Renal cortical epithelial cell (primary cell): ENCODE measurements at regions not wholly inside any gene's neighbourhood (a gene's known extent, or its start where the extent isn't known, plus 50 kb on each side); places are given as distances from the start of the nearest gene placed in this dataset.

Experiments
- DNase-seq: peaks from one replicate; pipeline ENCODE4 v3.0.0-alpha.2; 2011; ENCODE audit warnings: low read depth

DNA sequence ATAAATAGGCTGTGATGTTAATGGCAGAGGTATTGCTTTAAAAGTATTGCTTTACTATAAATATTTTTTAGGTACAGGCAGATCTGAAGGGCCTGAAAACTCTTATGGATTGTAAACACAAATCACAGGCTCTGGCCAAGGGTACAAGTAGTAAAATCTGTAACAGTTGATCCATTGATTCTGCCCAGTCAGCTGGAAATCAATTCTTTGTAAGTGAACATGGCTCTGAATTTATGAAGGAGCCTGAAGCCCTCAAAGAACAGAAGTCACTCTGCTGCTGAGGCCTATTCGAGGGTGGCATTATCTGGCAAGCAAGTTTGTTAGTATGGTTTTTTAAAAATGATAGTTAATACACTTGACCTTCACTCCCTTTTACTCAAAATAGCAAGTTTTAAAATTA, 834.0 kb upstream of the TMPRSS15 start:
- DNase-seq, result peak; percentile 6

DNA sequence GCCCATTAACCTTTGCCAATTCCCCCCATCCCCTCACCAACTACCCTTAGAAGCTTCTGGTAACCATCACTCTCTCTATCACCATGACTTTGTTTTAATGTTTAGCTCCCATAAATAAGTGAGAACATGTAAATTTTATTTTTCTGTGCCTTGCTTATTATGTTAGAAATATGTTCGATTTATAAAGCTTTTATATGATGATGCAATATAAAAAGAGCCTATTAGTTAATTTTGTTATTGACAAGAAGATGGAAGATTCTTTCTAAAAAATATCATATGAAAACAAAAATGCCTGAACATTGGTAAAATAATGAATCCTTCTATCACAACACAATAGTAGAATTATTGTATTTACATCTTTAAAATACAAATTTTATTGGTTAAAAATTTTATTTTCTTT, 836.1 kb upstream of the TMPRSS15 start:
- DNase-seq, result no peak

DNA sequence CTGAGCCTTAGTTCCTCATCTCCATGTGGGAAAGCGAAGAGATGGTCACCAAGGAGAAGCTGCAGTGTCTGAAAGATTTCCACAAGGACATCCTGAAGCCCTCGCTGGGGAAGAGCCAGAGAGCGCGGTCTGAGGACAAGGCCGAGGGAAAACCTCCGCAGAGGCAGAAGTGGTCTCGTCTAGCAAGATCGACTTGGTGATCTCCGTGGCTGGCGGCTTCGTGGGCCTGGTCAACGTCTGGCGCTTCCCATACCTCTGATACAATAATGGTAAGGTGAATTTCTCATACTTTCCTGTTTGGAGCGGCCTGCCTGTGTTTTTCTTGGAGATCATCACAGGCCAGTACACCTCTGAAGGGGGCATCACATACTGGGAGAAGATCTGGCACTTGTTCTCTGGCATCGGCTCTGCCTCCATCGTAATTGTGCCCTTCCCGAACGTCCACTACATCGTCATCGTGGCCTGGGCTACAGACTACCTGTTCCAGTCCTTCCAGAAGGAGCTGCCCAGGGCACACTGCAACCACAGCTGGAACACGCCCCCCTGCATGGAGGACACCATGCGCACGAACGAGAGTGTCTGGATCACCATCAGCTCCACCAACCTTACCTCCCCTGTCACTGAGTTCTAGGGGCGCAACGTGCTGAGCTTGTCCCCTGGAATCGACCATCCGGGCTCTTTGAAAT, 841.1 kb upstream of the TMPRSS15 start:
- DNase-seq, result no peak

GRCh38 chr21:19245188-19245580, 841.6 kb upstream of the TMPRSS15 start:
- DNase-seq, result no peak

DNA sequence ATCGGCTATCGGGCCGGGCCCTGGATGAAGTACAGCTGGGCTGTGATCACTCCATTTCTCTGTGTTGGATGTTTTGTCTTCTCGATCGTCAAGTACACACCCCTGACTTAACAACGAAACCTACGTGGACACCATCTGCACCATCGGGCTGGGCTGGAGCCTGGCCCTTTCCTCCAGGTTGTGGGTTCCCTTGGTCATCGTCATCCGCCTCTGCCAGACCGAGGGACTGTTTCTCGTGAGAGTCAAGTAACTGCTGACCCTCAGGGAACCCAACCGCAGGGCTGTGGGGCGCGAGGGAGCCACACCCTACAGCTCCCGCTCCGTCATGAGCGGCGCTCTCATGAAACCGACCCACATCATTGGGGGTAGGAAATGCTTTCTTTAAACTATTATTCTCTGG, 842.4 kb upstream of the TMPRSS15 start:
- no peak for DNase-seq

DNA sequence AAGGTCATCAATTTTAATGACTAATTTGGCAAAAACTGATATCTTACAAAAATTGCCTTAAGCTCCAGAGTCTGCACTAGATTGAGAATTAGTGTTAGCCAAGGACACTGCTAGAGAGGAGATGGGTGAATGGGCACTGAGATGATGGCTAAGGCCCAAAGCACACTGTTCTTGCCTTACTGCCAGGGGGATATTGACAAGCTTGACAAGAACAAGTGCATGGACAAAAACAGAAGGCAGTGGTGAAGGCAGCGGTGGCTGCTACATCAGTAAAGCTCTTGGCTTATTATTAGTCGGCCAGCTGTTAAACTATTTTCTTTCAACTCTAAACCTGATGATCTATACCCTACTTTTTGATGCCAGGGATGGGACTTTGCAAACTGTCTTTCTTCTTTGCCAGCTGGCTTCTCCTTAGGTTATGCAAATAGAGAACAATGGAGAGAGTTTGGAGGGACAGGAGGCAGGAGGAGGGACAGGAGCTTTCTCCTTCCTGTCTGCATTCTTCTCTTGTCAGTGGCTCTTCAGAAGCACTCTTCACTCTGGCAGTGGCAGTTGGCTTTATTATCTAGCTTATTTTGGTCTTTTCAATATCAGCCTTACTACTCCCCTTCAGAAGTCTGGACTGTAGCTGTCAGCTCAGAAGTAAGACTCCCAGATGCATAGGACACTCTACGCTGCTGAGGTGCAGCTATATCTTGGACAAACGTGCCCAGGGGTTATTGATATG, 853.5 kb upstream of the TMPRSS15 start:
- no peak for DNase-seq

GRCh38 chr21:19261731-19262376, 858.3 kb upstream of the TMPRSS15 start:
- DNase-seq, result peak; percentile 1

- no peak for DNase-seq
These were observed 863.1 kb upstream of the TMPRSS15 start for GRCh38 chr21:19266636-19267035.

GRCh38 chr21:19268686-19269085, 865.1 kb upstream of the TMPRSS15 start:
- DNase-seq, result peak; percentile 2

GRCh38 chr21:19275065-19275464, 871.5 kb upstream of the TMPRSS15 start:
- no peak for DNase-seq

DNA sequence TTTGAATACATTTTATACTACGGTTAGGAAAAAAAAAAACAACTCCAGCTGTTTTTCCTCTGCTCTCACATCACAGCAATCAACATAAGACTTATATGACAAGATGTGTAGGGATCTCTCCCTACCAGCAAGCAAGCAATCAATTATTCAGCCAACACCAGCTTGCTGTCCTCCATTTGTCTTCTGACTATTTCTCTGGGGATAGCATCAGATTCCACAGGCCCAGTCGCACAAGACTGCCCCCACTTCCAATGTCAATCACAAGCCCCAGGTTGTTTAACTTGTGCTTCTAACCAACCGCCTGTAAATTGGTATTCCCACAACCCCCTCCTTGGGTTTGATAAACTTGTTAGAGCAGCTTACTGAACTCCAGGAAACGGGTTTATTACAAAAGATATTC, 873.1 kb upstream of the TMPRSS15 start:
- no peak for DNase-seq

DNA sequence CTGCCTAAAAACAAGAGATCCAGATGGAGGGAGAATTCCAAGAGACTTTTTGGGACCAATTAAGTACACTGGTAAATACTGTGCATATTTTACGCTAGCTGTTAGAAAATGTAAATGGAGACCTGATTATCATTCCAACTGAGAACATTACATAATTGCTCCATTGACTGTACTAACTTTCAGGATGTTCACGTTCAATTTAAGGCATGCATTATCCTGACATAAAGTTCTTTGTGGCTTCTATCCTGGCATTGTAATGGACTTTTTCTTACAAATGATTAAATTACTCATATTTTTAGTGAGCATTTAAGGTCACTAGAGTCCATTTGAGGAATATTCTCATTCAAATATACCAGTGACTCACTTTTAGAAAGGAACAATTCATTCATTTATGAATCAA, 883.3 kb upstream of the TMPRSS15 start:
- DNase-seq, result no peak

DNA sequence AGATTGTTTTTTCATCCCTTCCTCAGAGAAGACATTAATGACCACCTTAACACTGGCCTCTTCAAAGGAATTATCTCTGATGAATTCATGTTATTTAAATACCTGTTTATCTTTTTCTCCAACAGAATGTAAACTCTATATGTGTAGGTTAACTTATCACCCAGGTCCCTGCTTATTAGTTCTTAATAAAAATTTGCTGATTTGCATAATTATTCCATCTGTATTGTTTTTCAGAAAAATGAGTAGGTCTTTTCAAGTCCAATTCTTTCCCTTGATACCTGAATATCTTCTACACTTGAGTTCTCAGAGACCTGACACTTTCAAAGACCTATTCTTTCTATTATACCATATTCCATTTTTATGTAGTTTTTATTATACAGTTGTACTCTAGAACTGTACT, 886.7 kb upstream of the TMPRSS15 start:
- no peak for DNase-seq

DNA sequence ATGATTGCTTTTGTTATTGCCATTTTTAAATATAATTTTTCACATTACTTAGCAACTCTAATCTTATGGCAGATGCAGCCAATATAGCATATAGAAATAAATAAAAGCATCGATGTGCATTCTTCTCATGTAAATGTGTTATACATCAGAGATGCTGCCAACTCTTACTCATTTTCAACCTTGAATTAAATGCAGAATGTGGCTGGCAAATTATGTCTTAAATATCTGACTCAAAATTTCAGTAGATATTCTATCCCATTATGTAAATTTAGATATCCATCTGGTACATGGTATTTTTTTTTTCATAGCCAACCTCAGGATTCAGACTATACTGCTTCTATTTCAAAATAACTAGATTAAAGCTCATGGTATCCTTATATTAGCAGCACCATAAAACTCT, 916.7 kb upstream of the TMPRSS15 start:
- no peak for DNase-seq

GRCh38 chr21:19321688-19322087, 918.1 kb upstream of the TMPRSS15 start:
- DNase-seq, result peak; percentile 19

- DNase-seq, result no peak
These were observed 918.8 kb upstream of the TMPRSS15 start for GRCh38 chr21:19322360-19322759.

GRCh38 chr21:19326531-19327319, 923.1 kb upstream of the TMPRSS15 start:
- no peak for DNase-seq

GRCh38 chr21:19328954-19329353, 925.4 kb upstream of the TMPRSS15 start:
- no peak for DNase-seq

- no peak for DNase-seq
These were observed 936.7 kb upstream of the TMPRSS15 start for GRCh38 chr21:19340303-19340702.

DNA sequence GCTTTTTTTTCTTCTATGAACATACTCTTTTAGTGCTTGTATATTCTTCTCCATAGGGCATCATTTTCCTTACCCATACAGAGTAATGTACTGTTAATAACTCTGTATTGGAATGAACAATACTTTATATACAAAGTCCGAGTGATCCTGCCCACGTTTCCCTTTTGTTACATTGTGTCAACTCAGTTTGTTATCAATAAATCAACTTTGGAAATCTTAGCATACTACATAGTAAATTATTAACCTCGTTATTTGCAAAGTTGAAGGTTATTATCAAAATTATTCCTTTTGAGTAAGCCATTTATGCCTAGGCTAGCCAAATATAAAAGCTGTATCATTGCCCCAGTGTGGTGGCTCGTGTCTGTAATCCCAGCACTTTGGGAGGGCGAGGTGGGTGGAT, 937.4 kb upstream of the TMPRSS15 start:
- no peak for DNase-seq

GRCh38 chr21:19343711-19344110, 940.1 kb upstream of the TMPRSS15 start:
- DNase-seq, result no peak

DNA sequence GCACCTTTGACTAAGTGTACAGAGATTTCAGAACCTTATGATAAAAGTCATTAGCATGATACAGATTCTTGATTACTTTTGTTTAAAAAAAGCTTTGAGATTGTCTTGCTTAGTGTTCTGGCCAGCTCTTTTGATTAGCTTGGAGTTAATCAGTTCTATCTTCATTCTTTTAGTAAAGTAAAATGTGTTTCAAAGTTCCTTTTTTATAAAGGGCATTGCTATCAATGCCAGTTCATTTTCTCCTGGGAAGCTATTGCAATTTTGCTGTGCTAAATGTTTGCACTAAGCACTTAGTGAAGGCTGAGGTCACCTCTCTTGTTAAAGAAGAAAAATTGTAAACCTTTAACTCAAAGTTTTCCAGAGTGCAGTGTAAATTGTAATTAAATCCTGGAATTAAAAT, 946.7 kb upstream of the TMPRSS15 start:
- DNase-seq, result no peak
